ENCODE measurements at regions not wholly inside any gene's neighbourhood (a gene's known extent, or its start where the extent isn't known, plus 50 kb on each side); places are given as distances from the start of the nearest gene placed in this dataset.
"Not testable (repeated sequence)": the region's sequence is repeated elsewhere in the genome, so short reads cannot be mapped to it uniquely, and the experiment has no call there.

GRCh38 chr21:16186742-16187141 is 457.0 kb downstream of the USP25 start:
- no peak for DNase-seq

- no peak for DNase-seq
Measured at GRCh38 chr21:16187603-16188301, 458.0 kb downstream of the USP25 start.

GRCh38 chr21:16192902-16193301 is 463.1 kb downstream of the USP25 start:
- no peak for DNase-seq

DNA sequence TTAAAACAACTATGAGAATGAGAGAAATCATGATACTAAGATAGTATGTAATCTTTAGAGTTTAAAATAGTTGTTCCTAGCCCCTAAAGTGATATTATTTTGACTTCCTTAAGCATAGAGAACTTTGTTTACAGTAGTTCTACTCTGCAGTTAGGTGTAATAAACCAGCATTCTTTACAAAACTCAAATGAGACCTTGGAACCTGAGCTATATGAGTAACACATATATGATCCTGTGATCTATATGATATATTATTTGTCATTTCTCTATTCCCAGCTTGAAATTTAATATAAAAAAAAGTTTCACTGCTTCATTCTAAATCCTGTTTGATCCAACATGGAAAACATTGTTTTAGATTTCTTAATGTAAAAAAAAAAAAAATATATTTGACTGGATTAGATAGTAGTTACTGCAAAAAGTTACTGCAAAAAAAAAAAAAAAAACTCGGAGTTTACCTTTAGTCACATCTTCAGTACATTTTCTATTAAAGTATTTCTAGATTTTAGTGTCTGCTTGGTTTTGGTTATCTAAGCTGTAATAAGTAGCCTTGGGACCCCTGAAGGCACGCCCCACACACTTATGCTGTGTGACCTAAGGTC is 463.8 kb downstream of the USP25 start:
- DNase-seq: no peak

DNA sequence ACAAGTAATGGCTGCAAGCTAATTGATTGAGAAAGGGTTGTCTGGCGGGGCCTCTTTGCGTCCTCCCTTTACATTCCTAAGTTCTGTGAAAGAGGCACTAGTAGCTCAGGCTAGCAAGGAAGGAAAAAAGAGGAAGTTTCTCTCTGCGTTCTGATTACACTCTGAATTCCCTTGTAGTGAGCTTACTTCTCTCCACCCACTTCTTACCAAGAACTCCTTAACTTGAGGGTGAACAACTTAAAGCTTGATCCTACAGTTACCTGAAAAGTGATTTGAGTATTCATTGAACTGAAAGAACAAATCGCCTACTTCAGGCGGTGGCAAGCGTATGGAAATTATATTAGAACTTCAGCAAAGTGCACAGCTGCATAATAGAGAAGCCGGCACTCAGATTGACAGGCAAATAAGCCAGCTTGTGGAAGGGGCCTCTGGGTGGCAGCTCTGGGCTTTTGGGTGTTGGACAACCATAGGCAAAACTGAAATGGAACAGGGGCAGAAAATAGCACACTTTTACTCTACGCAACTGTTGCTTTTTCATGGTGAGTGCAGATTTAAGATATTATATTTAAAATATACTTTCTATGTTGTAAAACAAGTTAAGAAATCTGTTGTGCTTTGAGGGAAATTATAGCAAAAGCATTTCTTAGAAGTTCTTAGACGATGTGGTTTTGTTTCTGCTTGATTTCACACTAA is 464.5 kb downstream of the USP25 start:
- no peak for DNase-seq

DNA sequence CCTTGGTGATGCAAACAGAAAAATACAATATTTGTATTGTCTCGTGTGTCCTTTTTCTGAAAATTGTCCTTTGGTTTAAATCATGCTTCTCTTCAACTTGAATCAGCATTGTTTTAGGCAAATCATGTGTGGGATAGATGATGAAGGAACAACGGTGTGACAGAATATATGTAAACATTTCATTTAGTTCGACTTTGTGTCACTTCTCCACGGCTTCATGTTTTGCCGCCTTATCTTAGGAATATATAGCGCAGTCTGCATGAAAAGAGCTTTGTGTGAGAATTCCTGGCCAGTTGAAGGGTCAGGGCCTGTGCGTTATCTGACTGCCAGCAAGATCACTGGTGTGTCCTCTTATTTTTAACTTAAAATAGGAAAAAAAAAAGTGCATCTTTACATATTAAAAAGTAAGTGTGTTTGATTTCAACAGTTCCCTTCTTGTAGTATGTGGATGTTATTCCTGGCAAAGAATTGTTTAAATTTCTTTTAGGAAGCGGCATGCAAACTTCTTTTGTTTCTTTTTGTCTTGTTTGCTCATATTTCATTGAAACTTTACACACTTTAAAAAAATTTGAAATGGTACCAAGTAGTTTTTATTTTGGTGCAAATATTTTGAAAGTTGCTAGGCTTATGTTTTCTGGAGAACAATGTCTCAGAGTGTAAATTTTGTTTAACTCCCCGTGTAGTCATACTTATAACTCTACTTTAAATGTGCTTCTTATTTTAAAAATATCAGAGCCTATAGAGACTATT is 465.2 kb downstream of the USP25 start:
- no peak for DNase-seq

GRCh38 chr21:16195538-16195910 is 465.7 kb downstream of the USP25 start:
- DNase-seq: no peak

DNA sequence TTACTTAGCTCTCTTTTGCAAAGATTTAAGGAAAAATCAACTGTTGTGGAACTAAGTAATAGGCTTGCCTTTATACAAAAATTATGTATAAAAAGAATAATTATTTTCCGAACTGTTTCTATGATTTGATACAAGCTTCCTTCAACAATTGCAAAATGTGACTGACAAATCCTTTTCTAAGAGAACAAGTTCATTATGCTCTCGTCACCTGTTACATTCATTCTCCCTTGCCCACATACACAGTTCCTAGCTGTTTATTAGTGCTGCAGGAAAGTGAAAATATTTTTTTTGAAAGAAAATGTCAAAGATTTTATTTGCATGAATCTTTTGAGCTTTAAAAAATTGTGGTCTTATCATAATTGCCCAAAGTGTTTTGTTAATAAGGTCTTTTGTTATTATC is 466.2 kb downstream of the USP25 start:
- DNase-seq: no peak

GRCh38 chr21:16198546-16198945 is 468.8 kb downstream of the USP25 start:
- DNase-seq: no peak

GRCh38 chr21:16199539-16199938 is 469.8 kb downstream of the USP25 start:
- DNase-seq: no peak

GRCh38 chr21:16201718-16202117 is 471.9 kb downstream of the USP25 start:
- DNase-seq: no peak

GRCh38 chr21:16205527-16205926 is 475.7 kb downstream of the USP25 start:
- no peak for DNase-seq

DNA sequence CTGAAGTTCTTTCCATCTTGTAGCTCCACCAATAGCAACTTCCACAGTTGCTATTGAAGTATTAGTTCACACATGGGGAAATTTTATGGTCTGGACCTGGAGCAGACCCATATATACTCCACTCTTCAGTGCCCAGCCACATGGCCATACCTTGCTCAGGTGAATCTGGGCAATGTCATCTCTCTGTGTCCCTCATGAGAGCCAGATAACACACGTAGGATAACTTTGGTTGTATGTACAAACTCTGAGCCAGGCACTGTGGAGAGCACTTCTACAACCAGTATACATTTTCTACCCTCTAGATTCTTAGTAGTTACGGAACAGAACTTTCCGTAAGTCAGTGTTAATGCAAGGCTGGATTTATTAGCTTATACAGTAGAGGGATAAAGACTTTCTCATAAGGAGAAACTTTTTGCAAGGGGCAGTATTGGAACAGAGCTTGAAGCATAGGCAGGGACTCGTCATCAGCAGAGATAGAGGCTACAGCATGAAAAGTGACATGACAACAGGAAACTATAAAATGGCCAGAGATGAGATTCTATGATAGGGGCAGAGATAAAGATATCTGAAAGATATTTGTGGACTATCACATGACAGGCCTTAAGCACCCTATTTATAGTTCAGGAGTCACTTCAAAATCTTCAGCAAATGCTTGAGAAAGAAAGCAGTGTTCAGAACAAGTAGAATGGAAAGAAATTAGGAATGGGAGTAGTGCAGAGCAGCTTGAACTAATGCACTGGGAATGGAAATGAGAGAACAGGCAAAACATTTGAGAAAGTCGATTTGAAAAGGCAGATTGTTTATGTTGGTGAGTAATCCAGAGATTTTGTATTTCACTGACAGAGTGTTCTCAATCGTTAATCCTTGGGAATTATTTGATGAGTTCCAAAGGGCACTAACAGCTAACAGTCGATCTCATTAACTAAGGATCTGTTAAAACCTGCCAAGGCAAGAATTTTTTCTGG is 481.8 kb downstream of the USP25 start:
- no peak for DNase-seq

- no peak for DNase-seq
Measured at GRCh38 chr21:16213518-16213917, 483.7 kb downstream of the USP25 start.

- DNase-seq: no peak
Measured at GRCh38 chr21:16215193-16215592, 485.4 kb downstream of the USP25 start.

- DNase-seq: no peak
Measured at GRCh38 chr21:16215663-16216183, 485.9 kb downstream of the USP25 start.

DNA sequence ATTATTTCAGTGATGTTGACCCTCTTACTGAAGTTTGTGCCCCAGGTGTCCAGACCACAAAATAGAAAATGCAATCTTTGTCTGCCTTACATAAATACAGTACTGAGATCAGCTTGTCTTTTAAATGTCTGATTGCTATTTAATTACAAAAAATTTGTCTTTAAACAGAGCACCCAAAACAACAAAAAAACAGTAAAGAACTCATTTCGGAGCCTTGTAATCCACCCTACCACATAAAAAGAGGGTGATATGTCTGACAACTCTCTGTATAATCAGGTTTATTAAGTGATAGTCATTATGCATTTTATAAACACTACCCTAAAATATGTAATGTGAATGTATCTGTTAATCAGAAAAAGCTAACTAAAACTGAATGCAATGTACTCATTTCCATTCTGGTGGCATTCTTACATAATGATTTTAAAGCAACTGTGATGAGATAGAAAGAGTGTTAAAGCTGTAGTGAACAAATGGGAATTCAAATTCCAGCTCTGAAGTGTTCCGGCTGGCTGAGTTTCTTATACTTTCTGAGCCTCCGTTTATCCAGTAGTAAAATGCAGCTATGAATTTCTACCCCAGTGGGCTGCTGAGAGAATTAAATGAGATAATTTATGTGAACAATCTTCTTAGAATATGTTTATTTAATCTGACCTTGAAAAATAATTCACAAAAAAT is 486.6 kb downstream of the USP25 start:
- DNase-seq: no peak

- no peak for DNase-seq
Measured at GRCh38 chr21:16218682-16219343, 489.0 kb downstream of the USP25 start.

DNA sequence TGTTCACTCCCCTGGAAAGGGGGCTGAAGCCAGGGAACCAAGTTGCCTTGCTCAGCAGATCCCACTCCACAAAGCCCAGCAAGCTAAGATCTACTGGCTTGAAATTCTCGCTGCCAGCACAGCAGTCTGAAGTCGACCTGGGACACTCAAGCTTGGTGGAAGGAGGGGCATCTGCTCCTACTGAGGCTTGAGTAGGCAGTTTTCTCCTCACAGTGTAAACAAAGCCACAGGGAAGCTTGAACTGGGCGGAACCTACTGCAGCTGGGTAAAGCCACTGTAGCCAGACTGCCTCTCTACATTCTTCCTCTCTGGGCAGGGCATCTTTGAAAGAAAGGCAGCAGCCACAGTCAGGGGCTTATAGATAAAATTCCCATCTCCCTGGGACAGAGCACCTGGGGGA is 495.0 kb downstream of the USP25 start:
- DNase-seq: not testable (repeated sequence)

DNA sequence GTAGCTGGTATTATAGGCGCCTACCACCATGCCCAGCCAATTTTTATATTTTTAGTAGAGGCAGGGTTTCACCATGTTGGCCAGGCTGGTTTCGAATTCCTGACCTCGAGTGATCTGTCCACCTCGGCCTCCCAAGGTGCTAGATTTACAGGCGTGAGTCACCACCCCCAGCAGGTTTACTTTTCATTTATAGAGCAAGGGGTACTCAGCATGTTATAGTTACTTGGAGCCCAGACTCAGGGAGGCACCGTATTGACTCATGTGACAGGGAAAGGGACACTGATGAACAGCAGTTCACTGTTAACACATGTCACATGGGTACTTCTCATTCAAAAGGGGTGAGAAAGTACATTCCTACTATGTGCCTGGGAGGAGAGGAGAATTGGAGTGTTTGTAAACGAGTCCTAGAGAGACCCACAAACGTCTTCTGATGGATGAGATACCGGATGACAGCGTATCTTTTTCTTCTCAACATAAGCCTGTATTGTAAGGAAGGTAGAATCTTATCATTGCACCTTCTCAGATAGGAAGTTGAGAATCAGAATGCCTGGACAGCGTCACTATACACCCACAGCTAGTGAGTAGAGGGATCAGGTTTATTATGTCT is 510.0 kb downstream of the USP25 start:
- DNase-seq: no peak

DNA sequence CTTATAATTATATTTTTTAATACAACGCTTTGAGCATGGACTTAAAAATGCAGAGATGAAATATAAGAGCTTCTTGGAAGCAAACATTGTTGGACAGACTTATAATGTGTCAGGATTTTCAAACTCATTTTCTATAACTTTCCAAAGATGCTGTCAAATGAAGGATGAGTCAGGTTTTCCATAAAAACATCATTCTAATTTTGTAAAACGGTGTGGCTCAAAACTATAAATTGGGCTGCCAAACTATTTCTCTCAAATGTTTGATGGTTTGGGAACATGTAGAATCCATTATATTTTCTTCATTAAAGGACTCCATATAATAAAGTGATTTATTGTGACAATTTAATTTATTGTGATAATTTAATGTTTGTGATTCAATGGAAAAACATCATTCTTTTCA is 511.2 kb downstream of the USP25 start:
- DNase-seq: no peak

All from activated T-cell treated with anti-CD3 and anti-CD28 coated beads, Interleukin-2, amount 50 U/mL, for 1 hour (primary cell).